Superior temporal gyrus (tissue), 1 donor: ENCODE measurements at regions not wholly inside any gene's neighbourhood (a gene's known extent, or its start where the extent isn't known, plus 50 kb on each side); places are given as distances from the start of the nearest gene placed in this dataset.
"Not testable (repeated sequence)": the region's sequence is repeated elsewhere in the genome, so short reads cannot be mapped to it uniquely, and the experiment has no call there.

Experiments used
- DNase-seq: peaks from one replicate; pipeline ENCODE4 v3.0.0-alpha.2; 2016; ENCODE audit errors: extremely low spot score

DNA sequence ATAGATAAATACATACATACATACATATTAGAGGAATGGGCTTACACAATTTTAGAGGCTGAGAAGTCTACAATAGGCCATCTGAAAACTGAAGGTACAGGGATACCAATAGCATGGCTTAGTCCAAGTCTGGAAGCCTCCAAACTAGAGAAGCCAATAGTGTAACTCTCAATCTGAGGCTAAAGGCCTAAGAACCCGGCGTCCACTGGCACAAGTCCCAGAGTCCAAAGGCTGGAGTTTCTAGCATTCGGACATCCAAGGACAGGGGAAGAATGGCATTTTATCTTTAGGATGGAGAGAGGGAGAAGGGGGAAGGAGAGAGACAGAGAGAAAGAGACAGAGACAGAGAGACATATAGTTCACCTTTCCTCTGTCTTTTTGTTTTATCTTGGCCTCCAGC, 63.7 kb upstream of the SYT4 start:
- DNase-seq: no peak

- DNase-seq: no peak
Observed at GRCh38 chr18:43350176-43350575, 72.9 kb upstream of the SYT4 start.

DNA sequence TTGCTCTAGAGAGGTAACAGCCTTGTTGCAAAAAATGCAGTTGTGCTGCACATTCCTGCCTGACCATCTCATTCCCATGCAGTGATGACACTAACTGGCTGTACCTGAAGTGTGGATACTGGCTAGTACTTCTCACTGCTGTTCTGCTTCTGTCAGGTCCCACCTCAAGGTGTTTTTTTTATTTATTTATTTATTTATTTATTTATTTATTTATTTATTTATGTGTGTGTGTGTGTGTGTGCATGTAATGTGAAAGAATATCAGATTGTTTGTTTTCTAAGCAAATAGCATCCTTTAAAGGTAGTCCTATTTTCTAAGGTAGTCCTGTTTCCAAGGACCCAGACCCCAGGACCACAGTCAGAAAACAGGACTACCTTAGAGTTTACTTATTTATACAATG, 87.2 kb upstream of the SYT4 start:
- DNase-seq: no peak

DNA sequence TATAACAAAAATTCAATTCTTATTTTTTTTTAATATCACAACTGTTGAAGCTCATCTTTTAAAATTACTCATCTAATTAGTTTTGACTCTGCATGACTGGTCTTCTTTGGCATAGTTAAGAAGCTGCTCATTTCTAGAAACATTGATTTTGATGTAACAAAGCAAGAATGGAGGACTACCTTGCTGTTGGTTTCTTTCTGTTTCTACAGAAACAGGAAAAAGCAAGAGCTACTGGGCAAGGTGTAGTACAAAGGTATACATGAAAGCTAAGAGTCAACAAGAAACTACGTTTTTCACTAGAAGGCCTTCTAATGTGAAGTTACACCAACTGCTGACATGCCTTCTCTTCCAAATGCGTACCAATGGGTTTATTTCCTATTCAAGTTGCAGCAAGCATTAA, 90.6 kb upstream of the SYT4 start:
- DNase-seq: no peak

DNA sequence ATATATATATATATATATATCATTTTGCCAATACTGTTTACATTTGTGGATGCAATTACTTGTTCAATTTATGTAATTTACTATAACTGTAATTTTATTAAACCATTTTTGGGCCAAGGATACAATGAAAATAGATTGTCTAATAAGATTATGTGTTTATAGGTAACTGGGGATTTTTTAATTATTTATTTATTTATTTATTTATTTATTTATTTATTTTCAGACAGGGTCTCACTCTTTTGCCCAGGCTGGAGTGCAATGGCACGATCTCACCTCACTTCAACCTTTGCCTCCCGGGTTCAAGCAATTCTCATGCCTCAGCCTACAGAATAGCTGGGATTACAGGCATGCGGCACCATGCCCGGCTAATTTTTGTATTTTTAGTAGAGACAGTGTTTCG, 92.0 kb upstream of the SYT4 start:
- not testable (repeated sequence) for DNase-seq

GRCh38 chr18:43372773-43373172, 95.5 kb upstream of the SYT4 start:
- no peak for DNase-seq

- DNase-seq: no peak
Observed at GRCh38 chr18:43380104-43380672, 102.9 kb upstream of the SYT4 start.

DNA sequence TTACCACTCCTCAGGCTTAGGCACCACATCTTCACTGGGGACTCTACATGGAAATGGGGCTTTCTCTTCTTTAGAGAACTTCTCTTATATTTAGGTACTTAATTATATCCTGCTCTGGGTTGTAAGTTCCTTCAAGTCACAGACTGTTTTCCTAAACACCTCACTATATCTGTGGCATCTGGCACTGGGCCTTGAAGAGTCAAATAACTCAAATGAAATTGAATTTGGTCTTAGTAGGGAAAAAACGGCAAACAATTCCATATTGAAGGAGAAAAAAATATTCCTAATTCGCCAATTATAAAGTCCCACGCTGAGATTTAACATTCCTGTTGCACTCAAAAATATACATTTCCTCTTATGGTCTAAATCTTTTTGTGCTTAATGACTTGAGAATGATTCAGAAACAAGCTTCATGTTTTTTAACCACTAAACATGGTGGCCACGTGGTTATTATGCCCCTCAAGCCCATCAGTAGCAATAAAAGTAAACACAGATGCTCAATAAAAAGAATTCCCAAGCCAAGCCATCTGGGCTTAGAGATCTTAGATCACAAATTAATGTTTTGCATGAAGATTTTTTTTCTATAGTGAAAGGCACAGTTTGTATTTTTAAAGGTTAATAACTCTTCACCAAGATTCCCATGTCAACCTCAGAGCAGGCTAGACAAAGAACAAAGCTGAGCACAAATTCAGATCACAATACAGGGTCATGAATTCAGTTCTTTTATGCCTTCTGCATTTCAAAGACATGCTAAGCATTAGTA, 105.5 kb upstream of the SYT4 start:
- no peak for DNase-seq

GRCh38 chr18:43389163-43389562, 111.9 kb upstream of the SYT4 start:
- no peak for DNase-seq

- no peak for DNase-seq
Observed at GRCh38 chr18:43392168-43392567, 114.9 kb upstream of the SYT4 start.

- DNase-seq: no peak
Observed at GRCh38 chr18:43393174-43393573, 115.9 kb upstream of the SYT4 start.

DNA sequence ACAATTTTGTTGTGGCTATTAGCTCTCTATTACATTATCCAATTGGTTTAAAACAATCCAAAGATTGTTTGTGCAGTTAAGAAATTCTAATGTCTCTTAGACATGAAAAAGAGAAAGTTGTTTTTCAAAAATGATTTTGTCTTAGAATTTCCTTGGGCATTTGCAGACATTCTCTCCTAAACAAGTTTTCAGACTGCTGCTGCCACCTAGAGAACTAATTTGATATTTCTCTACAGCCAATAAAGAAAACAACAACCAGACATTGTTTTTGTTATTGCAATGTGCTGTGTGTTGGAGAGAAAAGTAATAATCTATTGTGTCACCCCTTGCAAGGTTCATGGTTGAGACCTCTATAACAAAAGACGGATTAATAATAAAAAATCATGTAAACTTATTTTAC, 119.0 kb upstream of the SYT4 start:
- peak; percentile 77 for DNase-seq

DNA sequence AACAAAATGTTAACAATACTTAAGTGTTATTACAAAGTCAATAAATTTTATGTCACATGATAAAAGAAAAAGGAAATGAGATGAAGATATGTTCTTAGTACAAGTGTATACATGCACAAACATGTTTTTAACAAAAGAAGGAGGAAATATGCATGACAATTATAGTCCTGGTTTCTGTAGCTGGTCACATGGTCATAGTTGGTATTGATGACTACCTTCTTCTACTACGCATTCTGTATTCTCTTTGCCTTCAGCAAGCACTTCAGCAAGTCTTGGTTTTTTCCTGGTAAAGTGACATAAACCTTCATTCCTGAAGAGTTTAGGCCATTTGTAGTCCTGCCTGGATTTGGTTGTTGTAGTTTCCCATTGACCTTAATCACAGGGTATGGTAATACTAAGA, 121.3 kb upstream of the SYT4 start:
- no peak for DNase-seq

DNA sequence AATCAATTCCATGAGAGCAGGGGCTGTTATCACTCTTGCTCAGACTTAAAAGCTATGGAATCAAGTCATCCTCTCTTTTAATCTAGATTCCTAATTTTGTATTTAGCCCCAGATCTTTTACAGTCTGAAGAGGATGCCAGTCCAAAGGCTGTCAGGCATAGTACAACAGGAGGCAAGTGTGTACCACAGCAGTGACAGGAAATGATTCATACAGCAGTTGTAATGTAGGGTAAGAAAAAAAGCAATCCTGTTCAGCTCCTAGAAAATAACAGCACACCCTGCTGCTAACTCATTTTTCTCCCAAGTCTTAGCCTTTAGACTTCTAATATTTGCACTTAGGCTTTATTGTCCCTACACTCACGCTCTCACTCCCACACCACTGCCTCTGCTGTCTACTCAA, 127.8 kb upstream of the SYT4 start:
- no peak for DNase-seq

DNA sequence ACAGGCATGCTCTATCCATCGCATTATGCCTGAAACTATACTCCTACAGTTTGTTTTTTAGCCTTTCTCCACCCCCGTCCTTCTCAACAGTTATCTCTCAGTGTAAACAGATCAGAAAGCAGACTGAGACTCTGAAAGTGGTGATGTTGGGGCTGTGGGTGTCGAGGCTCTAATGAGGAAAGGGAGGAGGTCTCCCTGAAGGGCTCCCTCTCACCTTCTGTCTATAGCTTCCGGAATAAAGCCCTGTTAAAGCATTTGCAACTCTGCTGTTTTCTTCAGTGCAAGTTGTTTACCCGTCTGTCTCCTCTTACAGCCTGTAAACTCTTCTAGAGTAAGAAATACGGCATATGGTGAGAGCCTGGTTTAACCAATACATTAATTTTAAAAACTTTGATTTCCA, 136.7 kb upstream of the SYT4 start:
- no peak for DNase-seq

DNA sequence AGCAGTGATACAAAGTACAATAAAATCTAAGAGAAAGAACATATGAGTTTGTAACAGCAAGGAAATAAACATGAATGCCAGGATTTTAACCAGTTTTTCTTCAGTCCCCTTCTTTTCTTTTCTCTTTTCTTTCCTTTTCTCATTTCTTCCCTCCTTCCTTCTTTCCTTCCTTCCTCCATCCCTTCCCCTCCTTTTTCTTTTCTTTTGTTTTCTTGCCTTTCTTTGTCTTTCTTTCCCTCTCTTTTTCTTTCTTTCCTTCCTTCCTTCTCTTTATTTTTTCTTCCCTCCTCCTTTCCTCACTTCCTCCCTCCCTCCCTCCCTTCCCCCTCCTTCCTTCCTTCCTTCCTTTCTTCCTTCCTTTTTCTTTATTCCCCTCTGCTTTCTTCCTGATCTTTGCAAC, 142.8 kb upstream of the SYT4 start:
- no peak for DNase-seq

DNA sequence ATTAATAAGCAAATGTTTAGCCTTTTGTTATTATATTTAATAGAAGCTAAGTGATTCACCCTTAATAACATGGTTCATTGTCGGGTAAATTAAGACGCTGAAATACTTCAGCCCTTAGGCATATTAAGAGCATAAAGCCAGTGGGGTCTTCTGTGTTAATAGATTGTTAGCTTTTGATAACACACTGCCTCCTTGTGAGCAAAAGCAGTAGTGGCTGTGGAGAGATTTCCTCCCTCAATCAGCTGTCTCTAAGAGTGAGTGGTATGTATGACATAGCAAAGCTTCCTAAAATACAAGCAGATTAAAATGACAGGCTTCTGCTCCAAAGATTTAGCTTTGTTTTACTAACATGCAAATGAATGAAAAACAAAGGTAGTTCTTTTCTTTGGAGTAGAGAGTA, 143.7 kb upstream of the SYT4 start:
- DNase-seq: no peak

- no peak for DNase-seq
Observed at GRCh38 chr18:43422518-43422917, 145.2 kb upstream of the SYT4 start.

GRCh38 chr18:43435851-43436250, 158.6 kb upstream of the SYT4 start:
- no peak for DNase-seq

DNA sequence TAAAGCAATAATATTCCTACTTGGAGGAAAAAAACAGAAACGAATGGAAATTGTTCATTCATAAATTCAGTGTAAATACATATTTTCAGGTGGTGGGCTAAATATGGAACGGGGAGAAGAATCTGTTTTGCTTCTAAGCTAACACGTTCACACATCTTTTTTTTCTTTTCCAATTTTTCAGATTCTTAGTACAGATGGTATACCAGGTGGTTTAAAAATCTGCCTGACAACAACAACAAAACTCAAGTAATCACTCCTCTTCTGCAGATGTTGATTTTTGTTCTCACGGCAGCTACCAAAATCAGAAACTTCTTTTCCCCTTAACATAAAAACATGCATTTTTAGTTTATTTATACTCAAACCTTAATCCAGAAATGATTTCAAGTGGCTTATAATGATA, 164.8 kb upstream of the SYT4 start:
- no peak for DNase-seq

DNA sequence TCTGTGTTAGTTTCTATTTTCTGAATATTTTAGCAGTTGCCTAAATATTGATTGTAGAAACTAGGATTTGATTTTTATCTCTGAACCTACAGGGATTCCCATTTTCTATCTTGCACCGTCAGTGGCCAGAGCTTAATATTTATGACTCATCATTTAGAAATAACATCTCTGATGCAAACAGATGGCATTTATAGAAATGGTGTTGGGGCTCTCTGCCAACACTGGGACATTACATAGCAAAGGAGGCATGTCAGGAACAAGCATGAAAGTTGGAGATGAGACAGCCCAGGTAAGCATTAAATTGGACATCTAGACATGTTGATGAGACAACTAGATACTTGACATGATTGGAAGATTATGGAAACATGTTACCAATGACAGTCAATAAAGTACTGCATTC, 165.3 kb upstream of the SYT4 start:
- DNase-seq: no peak

DNA sequence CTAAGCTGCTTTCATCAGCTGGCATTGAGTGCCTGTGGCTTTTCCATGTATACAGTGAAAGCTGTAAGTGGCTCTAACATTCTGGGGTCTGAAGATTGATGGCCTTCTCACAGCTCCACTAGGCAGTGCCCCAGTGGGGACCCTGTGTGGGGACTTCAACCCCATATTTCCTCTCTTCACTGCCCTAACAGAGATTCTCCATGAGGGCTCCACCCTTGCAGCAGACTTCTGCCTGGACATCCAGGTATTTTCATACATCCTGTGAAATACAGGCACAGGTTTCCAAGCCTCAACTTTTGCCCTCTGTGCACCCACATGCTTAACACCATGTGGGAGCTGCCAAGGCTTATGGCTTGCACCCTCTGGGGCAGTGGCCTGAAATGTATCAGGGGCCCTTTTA, 188.2 kb upstream of the SYT4 start:
- DNase-seq: no peak

- DNase-seq: no peak
Observed at GRCh38 chr18:43471873-43472272, 194.6 kb upstream of the SYT4 start.

DNA sequence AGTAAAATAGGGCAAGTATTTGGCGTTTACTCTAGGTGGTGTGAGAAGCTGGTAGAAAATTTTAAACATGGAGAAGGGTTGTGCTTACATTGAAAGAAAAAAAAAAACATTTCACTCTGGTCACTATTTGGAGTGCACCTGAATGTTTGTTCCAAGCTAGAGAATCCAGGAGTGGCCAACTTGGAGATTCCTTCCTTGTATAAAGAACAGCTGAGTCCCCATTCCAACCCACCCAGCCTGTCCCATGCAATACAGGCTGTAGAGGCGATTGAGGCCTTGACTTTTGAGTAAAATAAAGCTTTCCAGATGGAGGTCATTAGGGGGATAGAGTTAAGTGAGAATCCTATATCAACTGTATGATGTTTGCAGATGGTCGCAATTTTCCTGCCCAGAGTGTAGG, 203.8 kb upstream of the SYT4 start:
- no peak for DNase-seq
